Neural progenitor cell (in vitro differentiated cells): ENCODE measurements at regions not wholly inside any gene's neighbourhood (a gene's known extent, or its start where the extent isn't known, plus 50 kb on each side); places are given as distances from the start of the nearest gene placed in this dataset.

Experiments
- DNase-seq: peaks from one replicate; pipeline ENCODE4 v3.0.0-alpha.2; 2016; ENCODE audit warnings: low spot score
- H2AFZ ChIP-seq: fragments of 200-600 bp; sonication (generic); replicated peaks from 2 replicates; pipeline ENCODE4 v1.6.1; 2016; ENCODE audit warnings: antibody characterized with exemption
- H3F3A ChIP-seq: fragments of 200-600 bp; sonication (generic); 2 replicates; pipeline ENCODE4 v1.6.1; 2016; ENCODE audit warnings: antibody characterized with exemption, low read depth
- H3K27ac ChIP-seq: fragments of 200-600 bp; sonication (generic); 2 replicates; pipeline ENCODE4 v1.5.1; 2016; ENCODE audit warnings: mild to moderate bottlenecking
- H3K27me3 ChIP-seq: fragments of 200-600 bp; sonication (generic); 2 replicates; pipeline ENCODE4 v1.6.1; 2016; ENCODE audit warnings: mild to moderate bottlenecking, moderate library complexity
- H3K36me3 ChIP-seq: fragments of 200-600 bp; sonication (generic); 2 replicates; pipeline ENCODE4 v1.5.1; 2016
- H3K4me1 ChIP-seq: fragments of 200-600 bp; sonication (generic); 2 replicates; pipeline ENCODE4 v1.6.1; 2016; ENCODE audit warnings: mixed run types
- H3K4me2 ChIP-seq: fragments of 200-600 bp; sonication (generic); 2 replicates; pipeline ENCODE4 v1.6.1; 2016
- H3K4me3 ChIP-seq: fragments of 200-600 bp; sonication (generic); 2 replicates; pipeline ENCODE4 v1.5.1; 2016
- H3K79me2 ChIP-seq: fragments of 200-600 bp; sonication (generic); 2 replicates; pipeline ENCODE4 v1.6.1; 2016; ENCODE audit warnings: low read depth
- H3K9ac ChIP-seq: fragments of 200-600 bp; sonication (generic); 2 replicates; pipeline ENCODE4 v1.6.1; 2016
- H3K9me3 ChIP-seq: fragments of 200-600 bp; sonication (generic); 2 replicates; pipeline ENCODE4 v1.5.1; 2016; ENCODE audit warnings: low read depth
- H4K20me1 ChIP-seq: fragments of 200-600 bp; sonication (generic); 2 replicates; pipeline ENCODE4 v1.6.1; 2016; ENCODE audit warnings: low read depth
- H3K27ac Mint-ChIP-seq: 3 replicates; pipeline ENCODE4 v1.8.0; 2021; ENCODE audit warnings: mixed read lengths
- H3K27me3 Mint-ChIP-seq: 2 replicates; pipeline ENCODE4 v1.8.0; 2022; ENCODE audit warnings: low read depth, mild to moderate bottlenecking, inconsistent platforms, moderate library complexity, mixed read lengths; ENCODE audit not compliant: insufficient read depth
- H3K36me3 Mint-ChIP-seq: 3 replicates; pipeline ENCODE4 v1.8.0; 2021; ENCODE audit warnings: mixed read lengths
- H3K4me1 Mint-ChIP-seq: 3 replicates; pipeline ENCODE4 v1.8.0; 2021; ENCODE audit warnings: mixed read lengths
- H3K4me3 Mint-ChIP-seq: 3 replicates; pipeline ENCODE4 v1.8.0; 2021; ENCODE audit warnings: mild to moderate bottlenecking, moderate library complexity, mixed read lengths
- H3K9me3 Mint-ChIP-seq: 3 replicates; pipeline ENCODE4 v1.8.0; 2020; ENCODE audit warnings: mixed read lengths
- EZH2 ChIP-seq: fragments of 200-600 bp; sonication (generic); IDR thresholded peaks from 2 replicates; pipeline ENCODE4 v1.6.1; 2017; ENCODE audit warnings: antibody characterized with exemption, mild to moderate bottlenecking, moderate library complexity
- EZH2phosphoT487 ChIP-seq: fragments of 200-600 bp; sonication (generic); IDR thresholded peaks from 2 replicates; pipeline ENCODE4 v1.6.1; 2017; ENCODE audit warnings: antibody characterized with exemption
- TF ChIP-seq, protein P1 (sequence below): fragments of 200-600 bp; sonication (generic); IDR thresholded peaks from 2 replicates; pipeline ENCODE4 v1.5.1; 2017; ENCODE audit warnings: antibody characterized with exemption, mild to moderate bottlenecking

DNA sequence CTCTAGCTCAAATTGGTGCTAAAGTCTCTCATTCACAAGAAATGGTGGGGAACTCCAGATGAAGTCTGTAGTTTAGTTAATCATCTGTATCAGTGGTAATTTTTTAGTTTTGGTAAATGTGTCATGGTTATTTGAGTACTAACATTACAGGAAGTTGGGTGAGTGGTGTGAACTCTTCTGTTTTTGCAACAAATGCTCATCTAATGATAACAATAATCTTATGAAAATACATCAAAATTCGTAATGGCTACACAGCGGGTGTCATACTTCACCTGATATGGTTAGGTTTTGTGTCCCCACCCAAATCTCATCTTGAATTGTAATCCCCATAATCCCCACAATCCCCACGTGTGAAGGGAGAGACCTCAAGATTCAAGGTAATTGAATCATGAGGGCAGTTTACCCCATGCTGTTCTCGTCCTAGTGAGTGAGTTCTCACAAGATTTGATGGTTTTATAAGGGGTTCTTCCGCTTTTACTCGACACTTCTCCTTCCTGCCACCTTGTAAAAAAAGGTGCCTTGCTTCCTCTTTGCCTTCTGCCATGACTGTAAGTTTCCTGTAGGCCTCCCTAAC, 209.3 kb upstream of the FOXN3 start:
- Histone ChIP-seq H3K79me2 (no peaks in the 10 kb centered on the region), H3K9me3 (no peaks in the 10 kb centered on the region), H3F3A (no peaks in the 10 kb centered on the region), H4K20me1 (no peaks in the 10 kb centered on the region), H3K4me1 (peaks cover 23% of the 10 kb centered on the region), H3K36me3 (no peaks in the 10 kb centered on the region), H3K27ac (no peak overlapping the region), H3K4me3 (no peak overlapping the region), H3K4me2 (no peak overlapping the region), H3K9ac (no peak overlapping the region), H2AFZ (no peak overlapping the region), H3K27me3 (peaks cover 4% of the 10 kb centered on the region)
- no peak for DNase-seq
- Mint-ChIP-seq H3K4me3 (no peak overlapping the region), H3K9me3 (peaks cover 5% of the 10 kb centered on the region), H3K27ac (peak overlapping the region; percentile 32), H3K36me3 (no peaks in the 10 kb centered on the region), H3K4me1 (peaks cover 21% of the 10 kb centered on the region), H3K27me3 (peaks cover 12% of the 10 kb centered on the region)
- TF ChIP-seq, protein P1, sequence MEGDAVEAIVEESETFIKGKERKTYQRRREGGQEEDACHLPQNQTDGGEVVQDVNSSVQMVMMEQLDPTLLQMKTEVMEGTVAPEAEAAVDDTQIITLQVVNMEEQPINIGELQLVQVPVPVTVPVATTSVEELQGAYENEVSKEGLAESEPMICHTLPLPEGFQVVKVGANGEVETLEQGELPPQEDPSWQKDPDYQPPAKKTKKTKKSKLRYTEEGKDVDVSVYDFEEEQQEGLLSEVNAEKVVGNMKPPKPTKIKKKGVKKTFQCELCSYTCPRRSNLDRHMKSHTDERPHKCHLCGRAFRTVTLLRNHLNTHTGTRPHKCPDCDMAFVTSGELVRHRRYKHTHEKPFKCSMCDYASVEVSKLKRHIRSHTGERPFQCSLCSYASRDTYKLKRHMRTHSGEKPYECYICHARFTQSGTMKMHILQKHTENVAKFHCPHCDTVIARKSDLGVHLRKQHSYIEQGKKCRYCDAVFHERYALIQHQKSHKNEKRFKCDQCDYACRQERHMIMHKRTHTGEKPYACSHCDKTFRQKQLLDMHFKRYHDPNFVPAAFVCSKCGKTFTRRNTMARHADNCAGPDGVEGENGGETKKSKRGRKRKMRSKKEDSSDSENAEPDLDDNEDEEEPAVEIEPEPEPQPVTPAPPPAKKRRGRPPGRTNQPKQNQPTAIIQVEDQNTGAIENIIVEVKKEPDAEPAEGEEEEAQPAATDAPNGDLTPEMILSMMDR: no peak

- no peaks in the 10 kb centered on the region for H3K36me3 ChIP-seq
- Mint-ChIP-seq H3K4me1 (peaks cover 16% of the 10 kb centered on the region), H3K4me3 (no peak overlapping the region), H3K36me3 (no peaks in the 10 kb centered on the region), H3K9me3 (peaks cover 3% of the 10 kb centered on the region), H3K27me3 (peaks cover 13% of the 10 kb centered on the region), H3K27ac (no peak overlapping the region)
- no peak overlapping the region for H3K9ac ChIP-seq
- peaks cover 9% of the 10 kb centered on the region for H3K27me3 ChIP-seq
- DNase-seq: no peak
- no peaks in the 10 kb centered on the region for H3F3A ChIP-seq
- H3K79me2 ChIP-seq: no peaks in the 10 kb centered on the region
- no peak overlapping the region for H2AFZ ChIP-seq
- TF ChIP-seq EZH2 (no peak), EZH2phosphoT487 (no peak)
- no peak overlapping the region for H3K4me2 ChIP-seq
- H4K20me1 ChIP-seq: no peaks in the 10 kb centered on the region
- no peaks in the 10 kb centered on the region for H3K9me3 ChIP-seq
- H3K27ac ChIP-seq: no peak overlapping the region
- H3K4me3 ChIP-seq: no peak overlapping the region
- H3K4me1 ChIP-seq: peaks cover 20% of the 10 kb centered on the region
Measured at GRCh38 chr14:89625731-89626232, 208.7 kb upstream of the FOXN3 start.

GRCh38 chr14:89625244-89625713, 208.2 kb upstream of the FOXN3 start:
- H3K27me3 Mint-ChIP-seq: peaks cover 13% of the 10 kb centered on the region
- Histone ChIP-seq H3K79me2 (no peaks in the 10 kb centered on the region), H3K27me3 (peaks cover 14% of the 10 kb centered on the region), H3K4me3 (no peak overlapping the region), H3K4me2 (no peak overlapping the region), H3K27ac (no peak overlapping the region), H3F3A (no peaks in the 10 kb centered on the region), H3K9me3 (no peaks in the 10 kb centered on the region), H4K20me1 (no peaks in the 10 kb centered on the region), H3K9ac (no peak overlapping the region), H3K4me1 (peaks cover 15% of the 10 kb centered on the region), H2AFZ (no peak overlapping the region), H3K36me3 (no peaks in the 10 kb centered on the region)
- peak; percentile 29 for DNase-seq
- H3K27ac Mint-ChIP-seq: no peak overlapping the region
- H3K4me3 Mint-ChIP-seq: no peak overlapping the region
- TF ChIP-seq EZH2: no peak
- no peak for TF ChIP-seq EZH2phosphoT487
- TF ChIP-seq, protein P1: no peak
- H3K4me1 Mint-ChIP-seq: peaks cover 11% of the 10 kb centered on the region
- no peaks in the 10 kb centered on the region for H3K36me3 Mint-ChIP-seq
- peaks cover 3% of the 10 kb centered on the region for H3K9me3 Mint-ChIP-seq

- Histone ChIP-seq H3K36me3 (no peaks in the 10 kb centered on the region), H3K27me3 (peaks cover 21% of the 10 kb centered on the region), H3K4me1 (peaks cover 14% of the 10 kb centered on the region), H3K9me3 (no peaks in the 10 kb centered on the region), H3K9ac (no peak overlapping the region), H4K20me1 (no peaks in the 10 kb centered on the region), H3K4me2 (no peak overlapping the region), H2AFZ (no peak overlapping the region), H3K27ac (no peak overlapping the region), H3K79me2 (no peaks in the 10 kb centered on the region), H3K4me3 (no peak overlapping the region), H3F3A (no peaks in the 10 kb centered on the region)
- peaks cover 7% of the 10 kb centered on the region for H3K4me1 Mint-ChIP-seq
- no peak overlapping the region for H3K4me3 Mint-ChIP-seq
- H3K27ac Mint-ChIP-seq: peak overlapping the region; percentile 26
- peaks cover 13% of the 10 kb centered on the region for H3K27me3 Mint-ChIP-seq
- TF ChIP-seq EZH2phosphoT487 (no peak), EZH2 (no peak)
- TF ChIP-seq, protein P1: no peak
- DNase-seq: no peak
- peaks cover 3% of the 10 kb centered on the region for H3K9me3 Mint-ChIP-seq
- no peaks in the 10 kb centered on the region for H3K36me3 Mint-ChIP-seq
Measured at GRCh38 chr14:89624500-89625156, 207.6 kb upstream of the FOXN3 start.
